ENCODE measurements at regions not wholly inside any gene's neighbourhood (a gene's known extent, or its start where the extent isn't known, plus 50 kb on each side); places are given as distances from the start of the nearest gene placed in this dataset.

DNA sequence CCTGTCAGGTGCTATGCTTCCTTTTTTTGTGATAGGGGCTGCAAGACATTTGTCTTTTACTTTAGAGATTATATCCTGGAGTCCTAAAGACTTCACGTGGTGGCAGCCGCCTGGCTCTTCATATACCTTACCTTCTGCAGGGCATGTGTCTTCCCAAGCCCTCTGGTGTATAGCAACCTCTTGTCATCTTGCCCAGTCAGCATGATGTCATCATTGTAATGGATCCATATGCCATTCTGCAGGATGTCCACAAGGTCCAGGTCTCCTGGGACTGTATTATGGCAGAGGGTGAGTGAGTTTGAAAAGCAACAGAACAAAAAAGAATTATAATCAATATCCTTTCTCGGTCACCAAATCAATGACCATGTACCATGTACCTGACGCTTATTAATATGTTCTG lies 82.2 kb upstream of the SCOC start:
- Histone ChIP-seq H3K36me3 (no peaks in the 10 kb centered on the region), H3K27me3 (no peaks in the 10 kb centered on the region), H3K27ac (no peak overlapping the region), H3K9me3 (no peaks in the 10 kb centered on the region), H3K4me3 (no peak overlapping the region), H3K4me1 (peaks cover 5% of the 10 kb centered on the region)
- DNase-seq (ENCODE audit: low spot score in 2 of 2), result no peak
- no peak for TF ChIP-seq CTCF (IDR thresholded peaks at IDR 0.05)
- 89% methylated on average over 4 of the region's 4 CpGs for WGBS

- no peak for TF ChIP-seq POLR2A (IDR thresholded peaks at IDR 0.05)
- TF ChIP-seq CTCF (IDR thresholded peaks at IDR 0.05), result no peak
- no peak for TF ChIP-seq POLR2AphosphoS5 (IDR thresholded peaks at IDR 0.05)
- WGBS, result 76% methylated on average over 2 of the region's 2 CpGs
- no peaks in the 10 kb centered on the region for H3K9me3 ChIP-seq
- H3K4me3 ChIP-seq, result no peak overlapping the region
- H3K4me1 ChIP-seq, result no peaks in the 10 kb centered on the region
- DNase-seq (ENCODE audit: low spot score in 2 of 2), result no peak
- H3K36me3 ChIP-seq, result no peaks in the 10 kb centered on the region
- no peaks in the 10 kb centered on the region for H3K27me3 ChIP-seq
- no peak overlapping the region for H3K27ac ChIP-seq
Measured at GRCh38 chr4:140289486-140289885, 84.0 kb upstream of the SCOC start.

DNA sequence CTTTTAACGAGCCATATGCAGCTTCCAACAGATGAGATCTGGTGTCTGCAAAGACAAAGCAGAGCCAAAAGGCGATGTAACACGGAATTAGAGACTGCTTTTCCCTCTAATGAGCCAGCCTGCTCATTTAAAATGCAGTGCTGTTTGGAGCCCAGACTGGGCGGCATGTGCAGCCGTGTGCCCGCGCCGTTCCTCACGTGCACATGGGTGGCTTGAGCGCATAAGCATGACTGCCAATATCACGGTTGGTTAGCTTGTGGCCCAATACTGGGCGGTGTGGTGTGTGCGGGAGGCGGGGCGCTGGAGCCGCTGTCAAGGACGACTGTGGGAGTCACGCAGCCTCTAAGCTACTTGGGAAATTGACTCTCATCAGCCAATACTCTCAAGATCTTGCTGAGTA lies 87.0 kb upstream of the SCOC start:
- Histone ChIP-seq H3K4me1 (no peaks in the 10 kb centered on the region), H3K4me3 (no peak overlapping the region), H3K9me3 (no peaks in the 10 kb centered on the region), H3K27me3 (peaks cover 3% of the 10 kb centered on the region), H3K36me3 (no peaks in the 10 kb centered on the region), H3K27ac (no peak overlapping the region)
- DNase-seq (ENCODE audit: low spot score in 2 of 2), result no peak
- no peak for TF ChIP-seq POLR2A (IDR thresholded peaks at IDR 0.05)
- no peak for TF ChIP-seq POLR2AphosphoS5 (IDR thresholded peaks at IDR 0.05)
- TF ChIP-seq EP300 (IDR thresholded peaks at IDR 0.05), result no peak
- TF ChIP-seq CTCF (IDR thresholded peaks at IDR 0.05), result no peak
- WGBS, result 51% methylated on average over 18 of the region's 18 CpGs

DNA sequence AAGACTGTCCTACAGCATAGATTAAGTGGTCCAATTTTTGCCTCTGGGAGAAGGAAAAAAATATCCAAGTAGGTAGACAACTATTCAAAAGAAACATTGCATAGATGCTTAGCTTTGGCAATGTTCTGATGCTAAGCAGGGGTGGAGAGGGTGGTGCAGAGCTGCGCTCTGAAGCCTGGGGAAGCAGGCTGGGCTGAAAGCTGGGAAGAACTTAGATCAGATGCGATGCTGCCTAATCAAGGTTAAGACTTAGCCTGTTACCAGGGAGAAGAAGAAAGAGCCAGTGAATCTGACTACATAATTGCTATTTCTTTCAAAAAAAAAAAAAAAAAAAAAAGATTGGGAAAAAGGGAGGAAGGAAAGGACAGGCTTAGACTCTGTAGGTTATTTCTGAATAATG lies 89.0 kb upstream of the SCOC start:
- H3K27me3 ChIP-seq, result peaks cover 3% of the 10 kb centered on the region
- H3K9me3 ChIP-seq, result no peaks in the 10 kb centered on the region
- H3K27ac ChIP-seq, result no peak overlapping the region
- TF ChIP-seq POLR2A (IDR thresholded peaks at IDR 0.05), result no peak
- no peak for TF ChIP-seq EP300 (IDR thresholded peaks at IDR 0.05)
- no peak for TF ChIP-seq POLR2AphosphoS5 (IDR thresholded peaks at IDR 0.05)
- TF ChIP-seq CTCF (IDR thresholded peaks at IDR 0.05), result no peak
- H3K36me3 ChIP-seq, result no peaks in the 10 kb centered on the region
- DNase-seq (ENCODE audit: low spot score in 2 of 2), result no peak
- H3K4me3 ChIP-seq, result no peak overlapping the region
- WGBS, result 91% methylated on average over 2 of the region's 2 CpGs
- H3K4me1 ChIP-seq, result no peaks in the 10 kb centered on the region

GRCh38 chr4:140281828-140282552 lies 91.5 kb upstream of the SCOC start:
- Histone ChIP-seq H3K9me3 (no peaks in the 10 kb centered on the region), H3K27me3 (peaks cover 3% of the 10 kb centered on the region), H3K27ac (no peak overlapping the region), H3K4me3 (no peak overlapping the region), H3K4me1 (no peaks in the 10 kb centered on the region), H3K36me3 (no peaks in the 10 kb centered on the region)
- TF ChIP-seq CTCF (IDR thresholded peaks at IDR 0.05), result no peak
- no peak for TF ChIP-seq EP300 (IDR thresholded peaks at IDR 0.05)
- TF ChIP-seq POLR2AphosphoS5 (IDR thresholded peaks at IDR 0.05), result no peak
- no peak for TF ChIP-seq POLR2A (IDR thresholded peaks at IDR 0.05)
- WGBS, result 76% methylated on average over 5 of the region's 5 CpGs
- DNase-seq (ENCODE audit: low spot score in 2 of 2), result no peak
